ENCODE measurements at regions not wholly inside any gene's neighbourhood (a gene's known extent, or its start where the extent isn't known, plus 50 kb on each side); places are given as distances from the start of the nearest gene placed in this dataset.

- Mint-ChIP-seq H3K4me3 (no peak overlapping the region), H3K9me3 (no peaks in the 10 kb centered on the region), H3K36me3 (ENCODE audit: low read depth) (no peaks in the 10 kb centered on the region), H3K27me3 (ENCODE audit: low read depth) (peaks cover 10% of the 10 kb centered on the region), H3K4me1 (ENCODE audit: low read depth) (no peaks in the 10 kb centered on the region), H3K27ac (no peak overlapping the region)
Observed at GRCh38 chr17:27226611-27227230, 67.2 kb upstream of the WSB1 start.

GRCh38 chr17:27230996-27231395 is 62.9 kb upstream of the WSB1 start:
- H3K4me1 Mint-ChIP-seq (ENCODE audit: low read depth): no peaks in the 10 kb centered on the region
- peaks cover 21% of the 10 kb centered on the region for H3K27me3 Mint-ChIP-seq (ENCODE audit: low read depth)
- no peaks in the 10 kb centered on the region for H3K36me3 Mint-ChIP-seq (ENCODE audit: low read depth)
- H3K9me3 Mint-ChIP-seq: no peaks in the 10 kb centered on the region
- H3K27ac Mint-ChIP-seq: no peak overlapping the region
- H3K4me3 Mint-ChIP-seq: no peak overlapping the region

- no peak overlapping the region for H3K27ac Mint-ChIP-seq
- no peaks in the 10 kb centered on the region for H3K36me3 Mint-ChIP-seq (ENCODE audit: low read depth)
- no peak overlapping the region for H3K4me3 Mint-ChIP-seq
- no peaks in the 10 kb centered on the region for H3K4me1 Mint-ChIP-seq (ENCODE audit: low read depth)
- no peaks in the 10 kb centered on the region for H3K9me3 Mint-ChIP-seq
- H3K27me3 Mint-ChIP-seq (ENCODE audit: low read depth): peaks cover 18% of the 10 kb centered on the region
Observed at GRCh38 chr17:27232328-27232727, 61.6 kb upstream of the WSB1 start.

- no peaks in the 10 kb centered on the region for H3K4me1 Mint-ChIP-seq (ENCODE audit: low read depth)
- no peak overlapping the region for H3K4me3 Mint-ChIP-seq
- no peaks in the 10 kb centered on the region for H3K36me3 Mint-ChIP-seq (ENCODE audit: low read depth)
- H3K27me3 Mint-ChIP-seq (ENCODE audit: low read depth): peaks cover 18% of the 10 kb centered on the region
- H3K9me3 Mint-ChIP-seq: no peaks in the 10 kb centered on the region
- no peak overlapping the region for H3K27ac Mint-ChIP-seq
Observed at GRCh38 chr17:27233059-27233458, 60.9 kb upstream of the WSB1 start.

- no peak overlapping the region for H3K4me3 Mint-ChIP-seq
- no peak overlapping the region for H3K27ac Mint-ChIP-seq
- no peaks in the 10 kb centered on the region for H3K9me3 Mint-ChIP-seq
- peaks cover 5% of the 10 kb centered on the region for H3K4me1 Mint-ChIP-seq (ENCODE audit: low read depth)
- H3K36me3 Mint-ChIP-seq (ENCODE audit: low read depth): no peaks in the 10 kb centered on the region
- H3K27me3 Mint-ChIP-seq (ENCODE audit: low read depth): peaks cover 18% of the 10 kb centered on the region
Observed at GRCh38 chr17:27233776-27234175, 60.1 kb upstream of the WSB1 start.

- peaks cover 22% of the 10 kb centered on the region for H3K4me1 Mint-ChIP-seq (ENCODE audit: low read depth)
- H3K27me3 Mint-ChIP-seq (ENCODE audit: low read depth): peaks cover 18% of the 10 kb centered on the region
- no peak overlapping the region for H3K27ac Mint-ChIP-seq
- no peak overlapping the region for H3K4me3 Mint-ChIP-seq
- no peaks in the 10 kb centered on the region for H3K36me3 Mint-ChIP-seq (ENCODE audit: low read depth)
- no peaks in the 10 kb centered on the region for H3K9me3 Mint-ChIP-seq
Observed at GRCh38 chr17:27236717-27237315, 57.1 kb upstream of the WSB1 start.

GRCh38 chr17:27237890-27238289 is 56.0 kb upstream of the WSB1 start:
- Mint-ChIP-seq H3K27ac (no peak overlapping the region), H3K4me3 (no peak overlapping the region), H3K4me1 (ENCODE audit: low read depth) (peaks cover 25% of the 10 kb centered on the region)

GRCh38 chr17:27239046-27239445 is 54.9 kb upstream of the WSB1 start:
- no peak overlapping the region for H3K4me3 Mint-ChIP-seq
- H3K27me3 Mint-ChIP-seq (ENCODE audit: low read depth): peaks cover 22% of the 10 kb centered on the region
- H3K27ac Mint-ChIP-seq: peak overlapping the region; percentile 49
- H3K36me3 Mint-ChIP-seq (ENCODE audit: low read depth): no peaks in the 10 kb centered on the region
- peaks cover 25% of the 10 kb centered on the region for H3K4me1 Mint-ChIP-seq (ENCODE audit: low read depth)
- H3K9me3 Mint-ChIP-seq: no peaks in the 10 kb centered on the region

More at GRCh38 chr17:27237890-27238289, 56.0 kb upstream of the WSB1 start:
- no peaks in the 10 kb centered on the region for H3K9me3 Mint-ChIP-seq
- H3K36me3 Mint-ChIP-seq (ENCODE audit: low read depth): no peaks in the 10 kb centered on the region
- H3K27me3 Mint-ChIP-seq (ENCODE audit: low read depth): peaks cover 24% of the 10 kb centered on the region

- Mint-ChIP-seq H3K36me3 (ENCODE audit: low read depth) (no peaks in the 10 kb centered on the region), H3K4me3 (no peak overlapping the region), H3K9me3 (no peaks in the 10 kb centered on the region), H3K4me1 (ENCODE audit: low read depth) (peaks cover 27% of the 10 kb centered on the region), H3K27ac (peak overlapping the region; percentile 23), H3K27me3 (ENCODE audit: low read depth) (peaks cover 18% of the 10 kb centered on the region)
Observed at GRCh38 chr17:27239584-27239983, 54.3 kb upstream of the WSB1 start.

- Mint-ChIP-seq H3K36me3 (ENCODE audit: low read depth) (no peaks in the 10 kb centered on the region), H3K27ac (peak overlapping the region; percentile 23)
Observed at GRCh38 chr17:27240086-27240801, 53.7 kb upstream of the WSB1 start.

GRCh38 chr17:27240802-27241155 is 53.1 kb upstream of the WSB1 start:
- H3K27ac Mint-ChIP-seq: no peak overlapping the region
- H3K36me3 Mint-ChIP-seq (ENCODE audit: low read depth): no peaks in the 10 kb centered on the region
- no peaks in the 10 kb centered on the region for H3K9me3 Mint-ChIP-seq
- H3K4me1 Mint-ChIP-seq (ENCODE audit: low read depth): peaks cover 36% of the 10 kb centered on the region
- H3K27me3 Mint-ChIP-seq (ENCODE audit: low read depth): peaks cover 28% of the 10 kb centered on the region
- H3K4me3 Mint-ChIP-seq: no peak overlapping the region

More at GRCh38 chr17:27240086-27240801, 53.7 kb upstream of the WSB1 start:
- Mint-ChIP-seq H3K9me3 (no peaks in the 10 kb centered on the region), H3K4me1 (ENCODE audit: low read depth) (peaks cover 32% of the 10 kb centered on the region), H3K27me3 (ENCODE audit: low read depth) (peaks cover 24% of the 10 kb centered on the region), H3K4me3 (no peak overlapping the region)

GRCh38 chr17:27241346-27241946 is 52.5 kb upstream of the WSB1 start:
- no peaks in the 10 kb centered on the region for H3K9me3 Mint-ChIP-seq
- no peak overlapping the region for H3K27ac Mint-ChIP-seq
- peaks cover 36% of the 10 kb centered on the region for H3K4me1 Mint-ChIP-seq (ENCODE audit: low read depth)
- no peaks in the 10 kb centered on the region for H3K36me3 Mint-ChIP-seq (ENCODE audit: low read depth)
- H3K4me3 Mint-ChIP-seq: no peak overlapping the region
- H3K27me3 Mint-ChIP-seq (ENCODE audit: low read depth): peaks cover 26% of the 10 kb centered on the region

- H3K27ac Mint-ChIP-seq: no peak overlapping the region
- peaks cover 30% of the 10 kb centered on the region for H3K27me3 Mint-ChIP-seq (ENCODE audit: low read depth)
- peaks cover 36% of the 10 kb centered on the region for H3K4me1 Mint-ChIP-seq (ENCODE audit: low read depth)
Observed at GRCh38 chr17:27242951-27243350, 51.0 kb upstream of the WSB1 start.

GRCh38 chr17:27244011-27244410 is 49.9 kb upstream of the WSB1 start:
- Mint-ChIP-seq H3K36me3 (ENCODE audit: low read depth) (no peaks in the 10 kb centered on the region), H3K9me3 (no peaks in the 10 kb centered on the region), H3K4me1 (ENCODE audit: low read depth) (peaks cover 28% of the 10 kb centered on the region), H3K4me3 (no peak overlapping the region), H3K27me3 (ENCODE audit: low read depth) (peaks cover 36% of the 10 kb centered on the region), H3K27ac (no peak overlapping the region)

More at GRCh38 chr17:27242951-27243350, 51.0 kb upstream of the WSB1 start:
- Mint-ChIP-seq H3K9me3 (no peaks in the 10 kb centered on the region), H3K4me3 (no peak overlapping the region), H3K36me3 (ENCODE audit: low read depth) (no peaks in the 10 kb centered on the region)
